Ovary (tissue), 7 donors: ENCODE measurements at regions not wholly inside any gene's neighbourhood (a gene's known extent, or its start where the extent isn't known, plus 50 kb on each side); places are given as distances from the start of the nearest gene placed in this dataset.

ENCODE experiments used
- DNase-seq, 5 donors: peaks; one replicate each; pipeline ENCODE4 v3.0.0-alpha.2; 2019 to 2020
- H3K27ac ChIP-seq, 2 donors: fragments of 200-600 bp; one replicate each; pipeline versions ENCODE4 v1.5.1 to v1.8.0; 2019 to 2022
- H3K27me3 ChIP-seq: fragments of 200-600 bp; one replicate; pipeline ENCODE4 v1.8.0; 2022
- H3K36me3 ChIP-seq: fragments of 200-600 bp; sonication (generic); one replicate; pipeline ENCODE4 v1.5.1; 2019
- H3K4me1 ChIP-seq: one replicate; pipeline ENCODE4 v1.8.1; 2013; ENCODE audit warnings: mild to moderate bottlenecking, moderate library complexity; ENCODE audit not compliant: insufficient read depth
- H3K4me3 ChIP-seq: fragments of 200-600 bp; sonication (generic); one replicate; pipeline ENCODE4 v1.5.1; 2017
- H3K9me3 ChIP-seq, 2 donors: fragments of 200-600 bp in 1 of 2; sonication (generic) in 1 of 2; one replicate each; pipeline versions ENCODE4 v1.5.1 to v1.8.1; 2013 to 2019; ENCODE audit warnings: mild to moderate bottlenecking in 1 of 2, moderate library complexity in 1 of 2
- EP300 ChIP-seq: sonication (generic); formaldehyde crosslinking; IDR thresholded peaks from one replicate; pipeline ENCODE4 v1.6.1; 2017; ENCODE audit warnings: antibody characterized with exemption
- POLR2A ChIP-seq: fragments of 450-650 bp; IDR thresholded peaks from one replicate; pipeline ENCODE4 v1.6.1; 2017; ENCODE audit warnings: antibody characterized with exemption, mild to moderate bottlenecking, moderate library complexity
- WGBS, 3 donors: extraction: QIAGEN DNeasy Blood & Tissue Kit in 1 of 3; methylation state at CpG; one replicate each; pipeline versions ENCODE4 v1.1.5 to v1.1.7; 2013 to 2017; 5-methylcytosine and 5-hydroxymethylcytosine counted together
- intact Hi-C, 4 donors: fragments of 100-400 bp; cut with DNase I; formaldehyde crosslinking; loops; one replicate each; pipeline versions ENCODE4 v1.11.0 to v1.15.1; 2022 to 2023
- TF ChIP-seq, protein P1 (sequence below), 3 donors: fragments of 450-650 bp in 2 of 3; fragments of 200-600 bp in 1 of 3; IDR thresholded peaks; one replicate each; pipeline versions ENCODE4 v1.5.1 to v1.8.0; 2016 to 2022; ENCODE audit warnings: antibody characterized with exemption in 3 of 3, mild to moderate bottlenecking in 1 of 3
- donor health status: DM: no; HTN: no; CAD: no; lungs with moderate emphysema.
- donor health status: DM: no; HTN: no; CAD: no.
- donor health status: Bipolar disorder and iron deficiency.
- donor health status: DM: no; HTN: no; CAD: no.
- donor health status: DM: yes; HTN: yes; CAD: no.

DNA sequence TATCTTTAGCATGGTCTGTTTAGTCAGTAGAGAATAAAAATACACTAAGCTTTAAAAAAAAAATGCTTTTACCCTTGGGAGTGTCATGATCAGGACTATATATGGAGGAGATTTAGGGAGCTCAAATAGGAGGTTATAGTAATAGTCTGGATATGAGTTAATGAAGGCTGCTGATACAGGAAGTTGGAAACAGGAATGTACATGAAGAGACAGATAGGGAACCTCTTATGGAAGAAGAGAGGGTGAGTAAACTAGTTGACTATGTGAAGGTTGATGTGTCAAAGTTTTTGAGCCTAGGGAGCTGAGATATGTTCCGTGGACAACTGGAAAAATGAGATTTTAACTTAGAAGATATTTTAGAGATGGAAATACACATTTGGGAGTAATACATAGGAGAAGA lies 472.0 kb upstream of the FZD8 start:
- Histone ChIP-seq H3K9me3 (no peaks in the 10 kb centered on the region), H3K27ac (no peak overlapping the region), H3K27me3 (no peaks in the 10 kb centered on the region), H3K4me1 (peaks cover 3% of the 10 kb centered on the region), H3K4me3 (no peak overlapping the region), H3K36me3 (no peaks in the 10 kb centered on the region)
- no peak for TF ChIP-seq EP300
- no peak for TF ChIP-seq POLR2A
- TF ChIP-seq, protein P1, sequence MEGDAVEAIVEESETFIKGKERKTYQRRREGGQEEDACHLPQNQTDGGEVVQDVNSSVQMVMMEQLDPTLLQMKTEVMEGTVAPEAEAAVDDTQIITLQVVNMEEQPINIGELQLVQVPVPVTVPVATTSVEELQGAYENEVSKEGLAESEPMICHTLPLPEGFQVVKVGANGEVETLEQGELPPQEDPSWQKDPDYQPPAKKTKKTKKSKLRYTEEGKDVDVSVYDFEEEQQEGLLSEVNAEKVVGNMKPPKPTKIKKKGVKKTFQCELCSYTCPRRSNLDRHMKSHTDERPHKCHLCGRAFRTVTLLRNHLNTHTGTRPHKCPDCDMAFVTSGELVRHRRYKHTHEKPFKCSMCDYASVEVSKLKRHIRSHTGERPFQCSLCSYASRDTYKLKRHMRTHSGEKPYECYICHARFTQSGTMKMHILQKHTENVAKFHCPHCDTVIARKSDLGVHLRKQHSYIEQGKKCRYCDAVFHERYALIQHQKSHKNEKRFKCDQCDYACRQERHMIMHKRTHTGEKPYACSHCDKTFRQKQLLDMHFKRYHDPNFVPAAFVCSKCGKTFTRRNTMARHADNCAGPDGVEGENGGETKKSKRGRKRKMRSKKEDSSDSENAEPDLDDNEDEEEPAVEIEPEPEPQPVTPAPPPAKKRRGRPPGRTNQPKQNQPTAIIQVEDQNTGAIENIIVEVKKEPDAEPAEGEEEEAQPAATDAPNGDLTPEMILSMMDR (IDR thresholded peaks at IDR 0.05) = no peak
- intact Hi-C loops = no loop called here
- 89 to 95% (median 89%) methylated on average over 1 of the region's 1 CpG for WGBS, 3 donors
- no peak for DNase-seq

DNA sequence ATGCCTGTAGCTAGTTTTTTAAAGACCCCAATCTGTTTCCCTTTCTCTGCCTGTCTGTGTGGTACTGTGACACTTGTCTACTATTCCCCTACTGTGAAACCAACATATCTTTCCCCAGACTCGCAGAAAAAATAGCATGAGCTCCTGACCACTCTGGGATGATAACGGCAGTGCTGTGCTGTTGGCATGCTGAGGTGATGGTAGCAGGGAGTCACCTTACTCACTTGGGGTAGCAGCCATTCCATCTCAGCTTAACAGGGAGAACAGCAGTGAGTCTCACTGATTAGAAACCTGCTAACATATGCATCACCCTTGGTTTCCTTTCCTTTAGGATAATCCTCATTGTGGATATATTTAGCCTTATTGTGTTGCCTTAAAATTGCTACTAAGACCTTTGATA lies 469.6 kb upstream of the FZD8 start:
- H3K9me3 ChIP-seq = no peaks in the 10 kb centered on the region
- H3K36me3 ChIP-seq = no peaks in the 10 kb centered on the region
- no peak overlapping the region for H3K4me3 ChIP-seq
- H3K27me3 ChIP-seq = no peaks in the 10 kb centered on the region
- no peaks in the 10 kb centered on the region for H3K4me1 ChIP-seq
- WGBS, 3 donors = 66 to 90% (median 70%) methylated on average over 2 of the region's 2 CpGs
- H3K27ac ChIP-seq = no peak overlapping the region
- TF ChIP-seq, protein P1 (IDR thresholded peaks at IDR 0.05) = no peak
- TF ChIP-seq EP300 = no peak
- no peak for TF ChIP-seq POLR2A
- no peak for DNase-seq
- intact Hi-C loops = no loop called here

DNA sequence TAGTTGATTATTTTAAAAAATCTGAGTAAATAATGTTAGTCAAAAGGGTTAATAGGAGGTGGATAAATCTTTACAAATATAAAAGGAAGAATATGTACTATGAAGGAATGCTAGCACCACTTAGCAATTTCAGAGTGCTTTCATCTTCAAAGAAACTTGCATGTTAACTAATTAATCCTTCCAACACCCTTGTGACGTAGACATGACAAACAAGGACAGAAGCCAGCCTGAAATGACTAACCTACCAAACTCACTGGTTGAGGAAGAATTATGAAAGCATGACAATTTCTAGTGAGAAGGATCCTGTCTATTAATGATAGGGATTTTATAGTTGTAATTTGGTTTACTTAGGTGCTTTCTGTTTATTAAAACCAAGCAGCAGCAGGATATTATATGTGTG lies 468.0 kb upstream of the FZD8 start:
- no peak overlapping the region for H3K27ac ChIP-seq
- WGBS, 3 donors = 85 to 91% (median 91%) methylated on average over 1 of the region's 1 CpG
- H3K4me1 ChIP-seq = no peaks in the 10 kb centered on the region
- H3K36me3 ChIP-seq = no peaks in the 10 kb centered on the region
- intact Hi-C loops = no loop called here
- DNase-seq = no peak
- TF ChIP-seq POLR2A (no peak), EP300 (no peak)
- TF ChIP-seq, protein P1 (IDR thresholded peaks at IDR 0.05) = no peak
- H3K27me3 ChIP-seq = no peaks in the 10 kb centered on the region
- no peaks in the 10 kb centered on the region for H3K9me3 ChIP-seq
- H3K4me3 ChIP-seq = no peak overlapping the region

DNA sequence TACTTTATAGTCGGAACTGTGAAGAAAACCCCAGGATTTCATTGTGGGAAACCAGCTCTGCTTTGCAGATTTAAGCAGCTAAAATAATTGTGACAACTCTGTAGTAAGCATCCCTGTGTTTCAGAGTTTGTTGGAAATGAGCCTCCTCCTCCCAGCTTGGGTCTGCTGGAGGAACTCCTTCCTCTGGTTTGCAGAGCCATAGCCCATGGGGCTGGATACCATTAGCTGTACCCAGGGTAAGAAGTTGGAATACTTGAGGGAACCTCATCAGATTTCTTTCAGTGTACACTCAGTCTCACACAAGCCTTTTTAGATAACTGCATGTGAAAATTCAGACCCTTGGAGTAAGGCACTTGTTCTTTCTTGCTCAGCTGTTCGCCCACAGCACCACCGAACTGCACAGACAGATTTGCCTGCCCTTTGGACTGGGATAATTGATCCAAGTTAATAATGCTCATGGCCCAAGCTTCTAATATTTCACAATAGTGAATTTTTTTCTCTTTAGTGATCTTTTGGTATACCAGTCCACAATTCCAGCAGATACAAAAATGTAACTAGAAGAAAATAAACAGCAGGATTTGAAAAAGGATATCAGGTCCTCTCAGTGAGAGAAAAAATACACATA lies 467.4 kb upstream of the FZD8 start:
- no peak for DNase-seq
- intact Hi-C loops = no loop called here
- H3K4me1 ChIP-seq = no peaks in the 10 kb centered on the region
- no peaks in the 10 kb centered on the region for H3K27me3 ChIP-seq
- 91 to 94% (median 93%) methylated on average over 3 of the region's 3 CpGs for WGBS, 3 donors
- H3K4me3 ChIP-seq = no peak overlapping the region
- H3K36me3 ChIP-seq = no peaks in the 10 kb centered on the region
- TF ChIP-seq POLR2A = no peak
- TF ChIP-seq, protein P1 (IDR thresholded peaks at IDR 0.05) = no peak
- no peak for TF ChIP-seq EP300
- no peak overlapping the region for H3K27ac ChIP-seq
- no peaks in the 10 kb centered on the region for H3K9me3 ChIP-seq
